Mucosa of rectum (tissue), 2 donors: ENCODE measurements at regions not wholly inside any gene's neighbourhood (a gene's known extent, or its start where the extent isn't known, plus 50 kb on each side); places are given as distances from the start of the nearest gene placed in this dataset.
"Not testable (repeated sequence)": the region's sequence is repeated elsewhere in the genome, so short reads cannot be mapped to it uniquely, and the experiment has no call there.

Experiments used
- H3K27ac ChIP-seq, 2 donors: one replicate each; pipeline ENCODE4 v1.7.0; 2013; ENCODE audit warnings: inconsistent platforms in 2 of 2, low read depth in 2 of 2, low read length in 2 of 2
- H3K27me3 ChIP-seq, 2 donors: one replicate each; pipeline ENCODE4 v1.7.0; 2013; ENCODE audit warnings: low read length in 2 of 2; ENCODE audit not compliant: control insufficient read depth in 2 of 2, insufficient read depth in 2 of 2
- H3K36me3 ChIP-seq, 2 donors: one replicate each; pipeline ENCODE4 v1.7.0; 2013; ENCODE audit warnings: low read length in 2 of 2; ENCODE audit not compliant: control insufficient read depth in 2 of 2, insufficient read depth in 2 of 2
- H3K4me1 ChIP-seq, 2 donors: one replicate each; pipeline ENCODE4 v1.7.0; 2013; ENCODE audit warnings: low read length in 2 of 2, mild to moderate bottlenecking in 1 of 2; ENCODE audit not compliant: control insufficient read depth in 2 of 2, insufficient read depth in 2 of 2
- H3K4me3 ChIP-seq, 2 donors: one replicate each; pipeline ENCODE4 v1.7.0; 2013; ENCODE audit warnings: low read length in 2 of 2
- H3K9ac ChIP-seq, 2 donors: one replicate each; pipeline ENCODE4 v1.7.0; 2013; ENCODE audit warnings: low read length in 2 of 2, low read depth in 1 of 2, mild to moderate bottlenecking in 1 of 2
- H3K9me3 ChIP-seq, 2 donors: one replicate each; pipeline ENCODE4 v1.7.0; 2013; ENCODE audit warnings: low read length in 2 of 2; ENCODE audit not compliant: control insufficient read depth in 2 of 2
- donor health status: healthy.
- donor health status: Normal muscosa, but diverticular disease.

- Histone ChIP-seq H3K27me3 (no peaks in the 10 kb centered on the region), H3K9me3 (no peaks in the 10 kb centered on the region), H3K36me3 (no peaks in the 10 kb centered on the region), H3K4me1 (no peaks in the 10 kb centered on the region), H3K9ac (no peak overlapping the region), H3K4me3 (no peak overlapping the region), H3K27ac (no peak overlapping the region)
Observed at GRCh38 chr2:222017252-222017850, 281.4 kb downstream of the PAX3 start.

- H3K27me3 ChIP-seq = no peaks in the 10 kb centered on the region
- no peak overlapping the region for H3K4me3 ChIP-seq
- no peaks in the 10 kb centered on the region for H3K4me1 ChIP-seq
- no peak overlapping the region for H3K9ac ChIP-seq
- no peak overlapping the region for H3K27ac ChIP-seq
- no peaks in the 10 kb centered on the region for H3K9me3 ChIP-seq
- no peaks in the 10 kb centered on the region for H3K36me3 ChIP-seq
Observed at GRCh38 chr2:222013889-222014288, 284.9 kb downstream of the PAX3 start.

DNA sequence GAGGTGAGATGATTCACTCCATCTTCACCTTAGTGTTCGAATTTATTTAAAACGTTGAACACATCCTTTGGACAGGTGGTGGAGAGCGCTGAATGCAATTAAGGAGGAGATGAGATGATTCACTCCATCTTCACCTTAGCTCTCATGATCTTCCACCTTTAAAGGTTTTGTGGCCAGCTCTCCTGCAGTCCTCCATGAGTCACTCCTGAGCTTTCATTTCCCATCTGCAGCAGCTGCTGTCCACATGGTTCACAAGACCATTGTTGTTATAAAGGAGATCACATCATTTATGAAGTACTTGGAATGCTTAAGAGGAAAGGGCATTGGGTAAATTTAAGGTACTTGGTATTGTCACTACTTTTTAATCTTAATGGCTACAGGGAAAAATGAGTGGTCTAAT lies 298.5 kb downstream of the PAX3 start:
- Histone ChIP-seq H3K36me3 (no peaks in the 10 kb centered on the region), H3K9me3 (no peaks in the 10 kb centered on the region), H3K9ac (no peak overlapping the region), H3K27me3 (no peaks in the 10 kb centered on the region), H3K27ac (no peak overlapping the region), H3K4me1 (no peaks in the 10 kb centered on the region), H3K4me3 (no peak overlapping the region)

DNA sequence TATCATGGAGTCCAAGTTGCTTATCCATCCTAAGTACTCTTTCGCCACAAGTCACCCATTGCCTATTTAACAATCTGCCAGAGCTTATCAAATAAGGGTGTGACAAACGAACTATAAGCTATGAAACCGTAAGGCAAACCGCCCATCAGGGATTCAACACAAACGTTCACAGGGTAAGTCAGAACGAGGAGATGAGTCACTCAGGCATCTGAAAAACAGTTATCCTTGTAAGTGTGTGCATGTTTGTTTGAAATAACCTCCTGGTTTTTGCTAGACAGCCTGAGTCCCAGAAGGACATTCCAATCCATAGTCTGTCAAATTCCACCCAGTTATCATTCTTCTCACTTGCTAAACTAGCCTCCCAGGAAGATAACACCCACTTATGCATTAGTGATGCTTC lies 299.1 kb downstream of the PAX3 start:
- H3K9me3 ChIP-seq = no peaks in the 10 kb centered on the region
- no peaks in the 10 kb centered on the region for H3K36me3 ChIP-seq
- no peak overlapping the region for H3K27ac ChIP-seq
- no peaks in the 10 kb centered on the region for H3K27me3 ChIP-seq
- H3K4me3 ChIP-seq = no peak overlapping the region
- H3K9ac ChIP-seq = no peak overlapping the region
- no peaks in the 10 kb centered on the region for H3K4me1 ChIP-seq

- no peaks in the 10 kb centered on the region for H3K36me3 ChIP-seq
- no peak overlapping the region for H3K27ac ChIP-seq
- H3K9me3 ChIP-seq = no peaks in the 10 kb centered on the region
- no peaks in the 10 kb centered on the region for H3K4me1 ChIP-seq
- H3K27me3 ChIP-seq = no peaks in the 10 kb centered on the region
- no peak overlapping the region for H3K9ac ChIP-seq
- no peak overlapping the region for H3K4me3 ChIP-seq
Observed at GRCh38 chr2:221999166-221999565, 299.6 kb downstream of the PAX3 start.

- H3K4me3 ChIP-seq = no peak overlapping the region
- H3K27me3 ChIP-seq = no peaks in the 10 kb centered on the region
- H3K9me3 ChIP-seq = no peaks in the 10 kb centered on the region
- H3K9ac ChIP-seq = no peak overlapping the region
- H3K36me3 ChIP-seq = no peaks in the 10 kb centered on the region
- no peak overlapping the region for H3K27ac ChIP-seq
- H3K4me1 ChIP-seq = no peaks in the 10 kb centered on the region
Observed at GRCh38 chr2:221997683-221998082, 301.1 kb downstream of the PAX3 start.

- Histone ChIP-seq H3K27ac (no peak overlapping the region), H3K4me1 (no peaks in the 10 kb centered on the region), H3K9me3 (no peaks in the 10 kb centered on the region), H3K27me3 (no peaks in the 10 kb centered on the region), H3K36me3 (no peaks in the 10 kb centered on the region), H3K9ac (no peak overlapping the region), H3K4me3 (no peak overlapping the region)
Observed at GRCh38 chr2:221997100-221997499, 301.7 kb downstream of the PAX3 start.

DNA sequence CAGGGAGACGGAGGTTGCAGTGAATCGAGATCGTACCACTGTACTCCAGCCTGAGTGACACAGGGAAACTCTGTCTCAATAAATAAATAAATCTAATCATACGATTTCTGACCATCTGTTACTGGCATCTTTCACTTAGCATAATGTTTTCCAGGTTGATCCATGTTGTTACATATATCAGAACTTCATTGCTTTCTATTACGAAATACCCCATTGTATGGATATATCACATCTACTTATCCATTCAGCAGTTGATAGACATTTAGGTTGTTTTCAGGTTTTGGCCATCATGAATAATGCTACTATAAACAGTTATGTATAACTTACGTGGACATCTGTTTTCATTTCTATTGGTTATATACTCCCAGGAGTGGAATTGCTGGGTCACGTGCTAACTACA lies 303.9 kb downstream of the PAX3 start:
- H3K27me3 ChIP-seq = no peaks in the 10 kb centered on the region
- H3K9me3 ChIP-seq = no peaks in the 10 kb centered on the region
- H3K36me3 ChIP-seq = no peaks in the 10 kb centered on the region
- no peak overlapping the region for H3K27ac ChIP-seq
- no peak overlapping the region for H3K4me3 ChIP-seq
- H3K9ac ChIP-seq = no peak overlapping the region
- no peaks in the 10 kb centered on the region for H3K4me1 ChIP-seq

DNA sequence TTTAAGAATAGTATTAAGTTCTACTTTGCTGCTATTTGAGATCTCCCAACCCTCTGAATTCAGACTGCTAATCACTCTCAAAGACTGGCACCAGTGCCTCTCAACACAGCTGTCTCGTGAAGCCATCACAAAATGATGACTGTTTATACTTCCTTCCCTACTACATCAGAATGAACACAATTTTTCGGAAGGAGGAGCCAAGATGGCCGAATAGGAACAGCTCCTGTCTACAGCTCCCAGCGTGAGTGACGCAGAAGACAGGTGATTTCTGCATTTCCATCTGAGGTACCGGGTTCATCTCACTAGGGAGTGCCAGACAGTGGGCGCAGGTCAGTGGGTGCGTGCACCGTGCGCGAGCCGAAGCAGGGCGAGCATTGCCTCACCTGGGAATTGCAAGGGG lies 314.4 kb downstream of the PAX3 start:
- not testable (repeated sequence) for H3K27ac ChIP-seq, H3K27me3 ChIP-seq, H3K4me1 ChIP-seq, H3K4me3 ChIP-seq, H3K9me3 ChIP-seq, H3K9ac ChIP-seq, H3K36me3 ChIP-seq

DNA sequence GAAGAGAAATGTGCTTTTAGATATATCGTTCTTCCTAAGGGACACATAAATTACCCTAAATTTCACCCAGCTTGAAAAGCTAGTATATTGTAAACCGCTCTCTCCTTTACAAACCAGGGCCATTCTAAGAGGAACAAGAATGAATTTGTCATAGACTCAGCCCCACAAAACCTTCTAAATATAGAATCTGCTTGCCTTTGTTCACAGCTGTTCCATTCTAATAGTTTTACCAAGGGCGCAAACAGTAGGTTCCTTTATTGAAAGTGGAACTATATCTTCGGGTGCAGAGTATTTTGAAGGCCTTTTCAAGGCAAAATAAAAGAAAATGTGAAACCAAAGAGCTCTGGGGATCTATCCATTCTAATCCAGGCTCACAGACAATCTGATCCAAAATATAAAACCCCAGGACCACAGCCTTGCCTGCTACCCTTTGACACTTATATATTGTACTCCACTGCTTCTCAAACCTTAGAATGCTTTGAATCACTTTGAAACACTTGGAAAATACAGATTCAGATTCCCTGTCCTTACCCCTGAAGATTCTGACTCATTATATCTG lies 316.8 kb downstream of the PAX3 start:
- Histone ChIP-seq H3K4me3 (no peak overlapping the region), H3K4me1 (no peaks in the 10 kb centered on the region), H3K27ac (no peak overlapping the region), H3K9ac (no peak overlapping the region), H3K9me3 (no peaks in the 10 kb centered on the region), H3K36me3 (no peaks in the 10 kb centered on the region), H3K27me3 (no peaks in the 10 kb centered on the region)

- no peaks in the 10 kb centered on the region for H3K36me3 ChIP-seq
- H3K4me1 ChIP-seq = no peaks in the 10 kb centered on the region
- no peak overlapping the region for H3K9ac ChIP-seq
- H3K27me3 ChIP-seq = no peaks in the 10 kb centered on the region
- no peak overlapping the region for H3K4me3 ChIP-seq
- no peak overlapping the region for H3K27ac ChIP-seq
- no peaks in the 10 kb centered on the region for H3K9me3 ChIP-seq
Observed at GRCh38 chr2:221975151-221975550, 323.6 kb downstream of the PAX3 start.
